ENCODE measurements at regions not wholly inside any gene's neighbourhood (a gene's known extent, or its start where the extent isn't known, plus 50 kb on each side); places are given as distances from the start of the nearest gene placed in this dataset.

- DNase-seq: no peak
Observed at GRCh38 chr2:237016121-237016915, 69.4 kb upstream of the COPS8 start.

- no peak for DNase-seq
Observed at GRCh38 chr2:237020090-237020489, 65.6 kb upstream of the COPS8 start.

- no peak for DNase-seq
Observed at GRCh38 chr2:237022533-237022932, 63.2 kb upstream of the COPS8 start.

- no peak for DNase-seq
Observed at GRCh38 chr2:237024255-237024654, 61.4 kb upstream of the COPS8 start.

- peak; percentile 72 for DNase-seq
Observed at GRCh38 chr2:237025090-237025865, 60.4 kb upstream of the COPS8 start.

- peak; percentile 11 for DNase-seq
Observed at GRCh38 chr2:237026981-237027711, 58.5 kb upstream of the COPS8 start.

GRCh38 chr2:237027712-237028029 is 58.0 kb upstream of the COPS8 start:
- DNase-seq: no peak

GRCh38 chr2:237030382-237030781 is 55.3 kb upstream of the COPS8 start:
- DNase-seq: no peak

- no peak for DNase-seq
Observed at GRCh38 chr2:237033536-237034060, 52.1 kb upstream of the COPS8 start.

GRCh38 chr2:237035781-237036475 is 49.8 kb upstream of the COPS8 start:
- DNase-seq: no peak
